ENCODE measurements at regions not wholly inside any gene's neighbourhood (a gene's known extent, or its start where the extent isn't known, plus 50 kb on each side); places are given as distances from the start of the nearest gene placed in this dataset.

GRCh38 chr16:79768276-79768970, 167.9 kb upstream of the MAF start:
- no peak for TF ChIP-seq CTCF (IDR thresholded peaks at IDR 0.05; ENCODE audit: low read depth, low read length)
- Histone ChIP-seq H3K36me3 (no peaks in the 10 kb centered on the region), H3K4me1 (ENCODE audit: low read depth) (no peaks in the 10 kb centered on the region), H3K4me3 (no peak overlapping the region), H3K27ac (no peak overlapping the region), H3K9me3 (ENCODE audit: low read depth) (no peaks in the 10 kb centered on the region), H3K27me3 (no peaks in the 10 kb centered on the region)
- no peak for DNase-seq (ENCODE audit: low read depth in 1 of 2, low spot score in 1 of 2)

GRCh38 chr16:79767421-79768275, 167.1 kb upstream of the MAF start:
- no peak overlapping the region for H3K27ac ChIP-seq
- H3K4me3 ChIP-seq: no peak overlapping the region
- peak; percentile 26 for TF ChIP-seq CTCF (IDR thresholded peaks at IDR 0.05; ENCODE audit: low read depth, low read length)
- DNase-seq (ENCODE audit: low read depth in 1 of 2, low spot score in 1 of 2): peak in 1 of 2 donors; percentile 51
- no peaks in the 10 kb centered on the region for H3K36me3 ChIP-seq
- no peaks in the 10 kb centered on the region for H3K9me3 ChIP-seq (ENCODE audit: low read depth)
- no peaks in the 10 kb centered on the region for H3K27me3 ChIP-seq
- no peaks in the 10 kb centered on the region for H3K4me1 ChIP-seq (ENCODE audit: low read depth)

GRCh38 chr16:79765901-79766394, 165.4 kb upstream of the MAF start:
- Histone ChIP-seq H3K4me1 (ENCODE audit: low read depth) (no peaks in the 10 kb centered on the region), H3K4me3 (no peak overlapping the region), H3K27me3 (no peaks in the 10 kb centered on the region), H3K27ac (no peak overlapping the region), H3K9me3 (ENCODE audit: low read depth) (no peaks in the 10 kb centered on the region), H3K36me3 (no peaks in the 10 kb centered on the region)
- no peak for DNase-seq (ENCODE audit: low read depth in 1 of 2, low spot score in 1 of 2)
- TF ChIP-seq CTCF (IDR thresholded peaks at IDR 0.05; ENCODE audit: low read depth, low read length): no peak

- Histone ChIP-seq H3K4me1 (ENCODE audit: low read depth) (no peaks in the 10 kb centered on the region), H3K27ac (no peak overlapping the region), H3K36me3 (no peaks in the 10 kb centered on the region), H3K9me3 (ENCODE audit: low read depth) (no peaks in the 10 kb centered on the region), H3K4me3 (no peak overlapping the region), H3K27me3 (no peaks in the 10 kb centered on the region)
- DNase-seq (ENCODE audit: low read depth in 1 of 2, low spot score in 1 of 2): no peak
- TF ChIP-seq CTCF (IDR thresholded peaks at IDR 0.05; ENCODE audit: low read depth, low read length): no peak
These were observed 164.9 kb upstream of the MAF start for GRCh38 chr16:79765431-79765830.

GRCh38 chr16:79764415-79765110, 164.0 kb upstream of the MAF start:
- Histone ChIP-seq H3K27me3 (no peaks in the 10 kb centered on the region), H3K4me1 (ENCODE audit: low read depth) (no peaks in the 10 kb centered on the region), H3K36me3 (no peaks in the 10 kb centered on the region), H3K27ac (no peak overlapping the region), H3K9me3 (ENCODE audit: low read depth) (no peaks in the 10 kb centered on the region), H3K4me3 (no peak overlapping the region)
- TF ChIP-seq CTCF (IDR thresholded peaks at IDR 0.05; ENCODE audit: low read depth, low read length): no peak
- DNase-seq (ENCODE audit: low read depth in 1 of 2, low spot score in 1 of 2): no peak
